HL-60 (cell line): ENCODE measurements at regions not wholly inside any gene's neighbourhood (a gene's known extent, or its start where the extent isn't known, plus 50 kb on each side); places are given as distances from the start of the nearest gene placed in this dataset.

Experiments used
- CTCF ChIP-seq: IDR thresholded peaks from one replicate; pipeline ENCODE4 v1.5.1; 2011; ENCODE audit warnings: low read length, control low read depth, inconsistent platforms; ENCODE audit not compliant: insufficient read depth
- GABPA ChIP-seq: IDR thresholded peaks from 2 replicates; pipeline ENCODE4 v1.6.1; 2012; ENCODE audit warnings: low read depth
- POLR2AphosphoS5 ChIP-seq: IDR thresholded peaks from 2 replicates; pipeline ENCODE4 v1.6.1; 2012; ENCODE audit warnings: low read depth
- SPI1 ChIP-seq: IDR thresholded peaks from 2 replicates; pipeline ENCODE4 v1.6.1; 2012; ENCODE audit warnings: low read depth, mild to moderate bottlenecking, borderline replicate concordance
- TF ChIP-seq, protein P1 (sequence below): IDR thresholded peaks from 2 replicates; pipeline ENCODE4 v1.6.1; 2012; ENCODE audit warnings: low read depth; ENCODE audit not compliant: insufficient replicate concordance

- no peak for TF ChIP-seq POLR2AphosphoS5
- TF ChIP-seq CTCF = no peak
- TF ChIP-seq, protein P1, sequence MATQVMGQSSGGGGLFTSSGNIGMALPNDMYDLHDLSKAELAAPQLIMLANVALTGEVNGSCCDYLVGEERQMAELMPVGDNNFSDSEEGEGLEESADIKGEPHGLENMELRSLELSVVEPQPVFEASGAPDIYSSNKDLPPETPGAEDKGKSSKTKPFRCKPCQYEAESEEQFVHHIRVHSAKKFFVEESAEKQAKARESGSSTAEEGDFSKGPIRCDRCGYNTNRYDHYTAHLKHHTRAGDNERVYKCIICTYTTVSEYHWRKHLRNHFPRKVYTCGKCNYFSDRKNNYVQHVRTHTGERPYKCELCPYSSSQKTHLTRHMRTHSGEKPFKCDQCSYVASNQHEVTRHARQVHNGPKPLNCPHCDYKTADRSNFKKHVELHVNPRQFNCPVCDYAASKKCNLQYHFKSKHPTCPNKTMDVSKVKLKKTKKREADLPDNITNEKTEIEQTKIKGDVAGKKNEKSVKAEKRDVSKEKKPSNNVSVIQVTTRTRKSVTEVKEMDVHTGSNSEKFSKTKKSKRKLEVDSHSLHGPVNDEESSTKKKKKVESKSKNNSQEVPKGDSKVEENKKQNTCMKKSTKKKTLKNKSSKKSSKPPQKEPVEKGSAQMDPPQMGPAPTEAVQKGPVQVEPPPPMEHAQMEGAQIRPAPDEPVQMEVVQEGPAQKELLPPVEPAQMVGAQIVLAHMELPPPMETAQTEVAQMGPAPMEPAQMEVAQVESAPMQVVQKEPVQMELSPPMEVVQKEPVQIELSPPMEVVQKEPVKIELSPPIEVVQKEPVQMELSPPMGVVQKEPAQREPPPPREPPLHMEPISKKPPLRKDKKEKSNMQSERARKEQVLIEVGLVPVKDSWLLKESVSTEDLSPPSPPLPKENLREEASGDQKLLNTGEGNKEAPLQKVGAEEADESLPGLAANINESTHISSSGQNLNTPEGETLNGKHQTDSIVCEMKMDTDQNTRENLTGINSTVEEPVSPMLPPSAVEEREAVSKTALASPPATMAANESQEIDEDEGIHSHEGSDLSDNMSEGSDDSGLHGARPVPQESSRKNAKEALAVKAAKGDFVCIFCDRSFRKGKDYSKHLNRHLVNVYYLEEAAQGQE = no peak
- TF ChIP-seq GABPA = no peak
- TF ChIP-seq SPI1 = no peak
These were observed 931.7 kb downstream of the NLGN4Y start for GRCh38 chrY:15455980-15456469.
